NCI-H82 treated with DMSO at 0.1 percent for 48 hours (cell line): ENCODE measurements at regions not wholly inside any gene's neighbourhood (a gene's known extent, or its start where the extent isn't known, plus 50 kb on each side); places are given as distances from the start of the nearest gene placed in this dataset.

Experiments
- DNase-seq: peaks from one replicate; lab custom pipeline; 2025; ENCODE audit not compliant: unreplicated experiment; lab: John Stamatoyannopoulos, UW

DNA sequence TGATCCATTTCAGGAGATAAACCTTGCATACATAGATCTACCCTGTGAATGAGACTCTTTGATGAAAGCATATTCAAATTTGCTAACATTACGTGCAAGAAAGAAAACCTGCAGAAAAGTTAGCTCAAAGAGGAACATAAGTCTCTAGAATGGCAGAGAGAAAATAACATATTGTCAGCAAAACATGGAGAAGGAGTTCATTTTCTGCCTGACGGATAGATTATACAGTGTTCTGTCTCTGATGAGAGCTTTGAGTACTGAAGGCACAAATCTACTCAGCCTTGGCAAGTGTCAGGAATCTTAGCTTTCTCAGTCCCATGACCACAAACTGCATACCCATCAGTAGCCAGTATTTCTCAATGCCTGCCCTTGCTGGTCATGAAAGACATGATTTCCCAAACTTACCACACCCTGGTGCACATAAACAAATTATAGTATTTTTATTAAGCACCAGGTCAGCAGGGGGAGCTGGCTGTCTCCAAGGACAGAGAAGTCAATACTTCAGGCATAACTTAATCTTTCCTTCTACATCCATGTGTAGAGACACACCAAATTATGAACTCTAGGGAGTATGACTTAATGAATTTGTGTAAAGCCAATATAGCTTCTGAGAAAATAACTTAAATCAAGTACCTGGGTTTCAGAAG is 401.2 kb upstream of the SOX11 start:
- no peak for DNase-seq

GRCh38 chr2:5304640-5305039 is 387.5 kb upstream of the SOX11 start:
- no peak for DNase-seq

DNA sequence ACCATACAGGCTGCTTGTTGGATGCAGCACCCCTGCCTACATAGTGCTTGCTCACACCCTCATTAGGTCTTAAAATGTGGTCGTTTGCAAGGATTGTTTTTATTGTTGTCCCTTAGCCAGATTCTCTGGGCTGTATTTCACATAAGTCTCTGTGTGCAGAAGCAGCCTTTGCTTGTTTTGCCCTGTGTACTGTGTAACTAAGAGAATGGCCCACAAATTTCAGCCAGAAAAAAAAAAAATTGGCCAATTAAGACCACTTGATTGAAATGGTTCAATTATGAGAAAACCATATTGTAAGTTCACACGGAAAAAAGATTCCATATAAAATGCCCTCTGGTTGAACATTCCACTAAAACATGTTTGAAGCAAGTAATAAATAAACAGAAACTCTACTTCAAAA is 377.1 kb upstream of the SOX11 start:
- DNase-seq = no peak

DNA sequence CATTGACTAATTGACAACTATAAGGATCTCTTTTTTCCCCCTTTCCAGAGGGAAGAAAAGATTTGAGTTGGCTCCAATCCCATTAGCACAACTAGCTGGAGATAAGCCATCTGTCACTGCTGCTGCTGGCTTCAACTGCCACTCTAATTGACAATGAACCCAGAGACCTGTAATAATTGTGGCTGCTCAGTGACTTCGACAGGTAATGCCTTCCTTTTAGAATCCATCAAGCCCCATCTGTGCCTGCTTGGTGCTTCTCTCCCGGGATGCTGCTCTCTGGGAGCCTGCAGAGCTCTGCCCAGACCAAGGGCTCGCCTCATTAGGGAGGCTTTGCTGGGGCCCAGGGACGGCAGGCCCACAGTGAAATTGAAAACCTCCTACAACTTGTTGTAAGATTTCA is 376.7 kb upstream of the SOX11 start:
- peak; percentile 99 for DNase-seq

DNA sequence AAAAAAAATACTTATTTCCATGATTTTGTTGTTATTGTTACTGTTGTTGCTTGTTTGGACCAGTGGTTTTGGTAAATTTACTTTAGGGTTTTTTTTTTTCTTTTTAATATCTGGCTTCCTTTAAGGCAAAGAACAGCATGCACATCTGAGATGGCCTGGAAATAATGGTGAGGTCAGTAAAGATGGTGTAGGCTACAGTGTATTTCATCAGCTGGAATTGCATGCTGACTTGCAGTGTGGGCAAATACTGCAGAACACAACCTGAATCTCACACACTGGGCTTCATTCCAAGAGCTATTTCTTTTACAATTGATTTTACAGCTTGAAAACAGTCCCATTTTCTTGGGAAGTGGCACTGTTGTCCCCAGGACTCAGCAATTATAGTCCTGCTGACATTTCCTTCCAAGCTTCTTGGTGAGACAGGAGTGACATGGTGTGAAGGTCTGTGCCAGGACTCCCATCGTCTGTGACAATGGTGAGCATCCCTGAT is 376.1 kb upstream of the SOX11 start:
- no peak for DNase-seq

DNA sequence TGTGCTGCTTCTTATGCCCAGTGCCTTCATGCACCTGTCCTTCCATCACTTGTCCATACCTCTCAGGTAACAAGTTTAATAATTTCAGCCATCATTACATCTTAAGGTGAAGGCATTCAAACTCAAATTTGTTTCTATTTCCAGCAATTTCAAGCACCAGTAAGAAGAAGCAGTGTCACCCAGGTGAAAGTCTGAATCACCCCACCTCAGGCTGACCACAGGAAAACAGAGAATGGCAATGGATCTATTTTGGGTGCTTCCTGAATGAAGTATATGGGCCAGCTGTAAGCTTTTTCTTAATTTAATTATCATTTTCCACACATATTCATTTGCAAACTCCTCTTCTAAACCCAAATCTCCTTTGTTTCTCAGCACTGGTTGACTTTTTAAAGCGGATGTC is 372.7 kb upstream of the SOX11 start:
- DNase-seq = no peak

- no peak for DNase-seq
These were observed 369.8 kb upstream of the SOX11 start for GRCh38 chr2:5322396-5322795.

DNA sequence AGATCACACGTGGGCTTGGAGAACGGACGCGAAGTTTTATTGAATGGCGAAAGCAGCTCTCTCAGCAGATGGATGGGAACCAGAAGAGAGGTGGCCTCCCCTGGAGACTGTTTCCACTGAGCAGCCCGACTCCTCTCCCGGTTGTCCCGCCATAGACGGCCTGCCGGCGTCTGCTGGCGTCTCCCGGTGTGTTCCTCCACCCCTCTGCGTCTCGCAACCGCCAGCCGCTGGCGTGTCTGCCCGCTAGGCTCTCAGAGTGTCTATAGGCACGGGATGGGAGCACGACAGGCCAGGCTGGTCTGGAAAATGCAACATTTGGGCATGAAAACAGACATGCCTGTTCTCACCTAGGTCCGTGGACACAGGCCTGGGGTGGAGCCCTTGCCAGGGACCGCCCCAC is 366.7 kb upstream of the SOX11 start:
- DNase-seq = no peak

- no peak for DNase-seq
These were observed 363.4 kb upstream of the SOX11 start for GRCh38 chr2:5328826-5329225.

DNA sequence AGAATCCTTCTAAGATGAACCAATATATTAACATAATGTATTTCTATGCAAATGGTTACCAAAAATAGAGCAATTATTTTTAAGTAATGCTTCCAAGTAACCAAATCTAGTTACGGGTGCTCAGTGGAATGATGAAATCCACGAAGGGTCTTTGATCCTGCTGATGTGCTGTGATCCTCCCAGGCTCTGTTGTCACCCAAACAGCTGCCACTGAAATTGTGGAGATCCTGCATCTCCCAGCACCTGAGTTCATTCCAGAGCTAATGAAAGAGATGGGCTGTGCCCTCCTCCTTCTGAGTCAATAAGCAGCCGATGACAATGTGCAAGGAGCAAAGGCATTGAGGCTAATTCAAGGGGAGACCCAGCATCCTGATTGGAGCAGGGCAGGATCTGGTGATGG is 362.4 kb upstream of the SOX11 start:
- DNase-seq = no peak

GRCh38 chr2:5330961-5331360 is 361.2 kb upstream of the SOX11 start:
- no peak for DNase-seq

DNA sequence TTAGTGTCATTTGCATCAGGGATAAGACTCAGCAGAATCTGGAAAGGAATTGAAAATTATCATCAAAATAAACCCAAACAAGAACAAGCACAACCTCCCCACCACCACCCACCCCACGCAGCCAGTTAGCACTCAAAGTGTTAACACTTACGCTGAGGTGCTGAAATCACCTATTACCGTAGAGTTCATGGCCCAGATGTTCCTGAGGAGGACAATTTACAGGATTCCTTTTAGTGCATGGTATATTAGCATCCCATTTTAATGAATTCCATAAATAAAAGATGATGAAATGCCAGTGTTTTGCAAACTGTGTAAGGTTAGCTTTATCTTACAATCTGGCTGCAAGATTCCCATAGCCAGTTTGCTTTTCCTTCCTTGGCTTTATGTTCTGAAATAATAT is 359.3 kb upstream of the SOX11 start:
- no peak for DNase-seq

GRCh38 chr2:5339473-5339872 is 352.7 kb upstream of the SOX11 start:
- DNase-seq = no peak

DNA sequence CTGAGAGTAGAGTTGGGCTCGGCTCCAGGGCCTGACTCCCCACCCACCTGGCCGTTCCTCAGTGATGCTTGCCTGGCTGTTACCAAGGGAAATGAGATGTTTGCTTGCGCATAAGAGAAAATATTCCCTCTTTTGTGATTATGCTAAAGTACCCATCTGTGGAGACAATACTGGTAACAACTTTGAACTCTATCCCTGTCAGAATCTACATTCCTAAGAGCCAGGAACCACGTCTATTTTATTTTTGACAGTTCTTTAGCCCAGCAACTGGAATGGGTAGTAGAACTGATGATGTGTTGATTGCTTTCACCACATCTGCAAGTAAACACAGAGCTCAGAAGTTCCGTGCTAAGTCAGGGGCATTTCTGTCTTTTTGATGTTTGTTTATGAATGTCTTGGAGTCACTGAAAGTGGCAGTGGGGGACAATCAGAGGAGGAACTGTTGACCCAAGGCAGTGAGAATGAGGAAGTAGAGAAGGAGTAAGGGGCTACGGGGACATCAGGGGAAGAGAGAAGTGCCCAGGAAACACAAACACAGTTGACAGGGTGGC is 348.3 kb upstream of the SOX11 start:
- DNase-seq = no peak

- no peak for DNase-seq
These were observed 339.9 kb upstream of the SOX11 start for GRCh38 chr2:5352286-5352685.

DNA sequence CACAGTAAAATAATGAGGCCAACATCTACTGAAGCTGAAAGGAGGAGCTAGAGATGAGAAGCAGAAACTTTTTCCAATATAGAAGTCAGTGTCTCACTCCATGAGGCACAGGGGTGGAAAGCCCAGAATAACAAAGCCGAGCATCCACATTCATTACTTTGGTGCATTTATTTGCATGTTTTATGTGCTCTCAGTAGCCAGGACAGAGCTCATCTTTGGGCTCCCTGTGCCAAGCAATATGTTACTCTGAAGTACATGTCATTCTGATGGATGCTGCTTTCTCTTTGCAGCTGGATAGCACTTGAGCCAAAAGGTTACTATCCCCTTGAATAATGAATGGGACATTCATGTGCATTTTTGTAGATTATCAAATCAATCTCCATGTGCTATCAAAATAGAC is 338.6 kb upstream of the SOX11 start:
- DNase-seq = no peak

DNA sequence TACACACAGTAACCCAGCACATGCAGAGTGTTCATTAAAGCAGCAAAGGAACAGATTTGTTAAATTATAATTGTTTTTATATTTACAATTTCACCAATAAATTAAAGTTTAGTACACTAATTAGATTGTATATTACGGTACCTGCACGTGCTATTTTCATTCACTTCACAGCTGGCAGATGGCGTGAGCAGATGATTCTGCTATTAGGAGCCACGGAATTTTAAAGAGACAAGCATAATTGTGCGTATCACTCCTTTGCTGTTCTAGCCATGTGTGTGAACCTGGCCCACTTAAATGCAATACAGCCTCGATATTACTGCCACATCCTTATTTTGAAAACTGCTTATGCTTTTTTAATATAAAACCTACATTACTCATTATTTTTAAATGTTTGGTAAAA is 332.8 kb upstream of the SOX11 start:
- DNase-seq = no peak

GRCh38 chr2:5360081-5360480 is 332.1 kb upstream of the SOX11 start:
- DNase-seq = no peak

DNA sequence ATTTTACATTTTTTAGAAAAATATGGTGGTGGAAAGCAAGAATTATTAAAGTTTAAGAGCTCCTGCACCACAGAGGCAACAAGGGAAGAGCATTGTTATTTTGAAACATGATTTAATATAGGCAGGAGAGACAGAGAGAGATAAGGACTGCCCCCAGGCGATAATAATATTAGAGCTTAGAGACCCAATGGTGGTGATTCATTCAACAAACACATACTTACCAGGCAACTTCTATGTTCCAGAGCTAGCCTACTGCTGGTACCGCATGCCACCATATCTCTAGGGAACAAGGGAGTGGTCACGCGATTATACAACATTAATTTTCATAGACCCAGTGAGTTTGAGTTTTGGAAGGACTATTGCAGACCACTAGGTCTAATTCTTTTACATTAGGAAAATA is 327.8 kb upstream of the SOX11 start:
- DNase-seq = no peak

DNA sequence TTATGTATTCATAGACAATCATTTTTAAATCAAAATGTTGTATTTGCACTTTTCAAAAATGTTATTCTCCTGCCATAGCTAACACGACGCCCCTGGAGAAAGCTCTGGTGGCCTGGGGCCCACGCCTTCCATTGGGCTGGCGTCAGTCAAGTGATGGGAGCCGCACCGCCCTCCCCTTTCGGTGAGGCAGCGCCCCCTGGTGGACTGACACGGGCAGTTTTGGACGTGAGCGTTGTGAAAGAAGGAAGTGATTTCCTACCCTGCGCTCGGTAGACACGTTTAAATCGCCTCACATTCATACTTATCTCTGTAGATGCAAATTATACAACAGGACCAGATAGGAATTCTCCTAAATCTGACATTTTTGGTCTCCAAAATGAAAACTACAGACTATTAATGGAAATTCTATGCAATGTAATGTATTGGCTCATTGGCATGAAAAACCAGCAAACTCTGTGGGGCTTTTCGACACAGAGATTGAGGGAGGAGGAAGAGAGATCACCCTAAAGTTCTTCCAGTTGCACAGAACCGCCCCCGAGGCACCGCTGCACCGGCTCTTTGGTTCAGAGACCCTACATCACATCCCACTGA is 326.2 kb upstream of the SOX11 start:
- DNase-seq = peak; percentile 60

GRCh38 chr2:5367321-5367720 is 324.9 kb upstream of the SOX11 start:
- DNase-seq = no peak

GRCh38 chr2:5368263-5368662 is 323.9 kb upstream of the SOX11 start:
- no peak for DNase-seq

DNA sequence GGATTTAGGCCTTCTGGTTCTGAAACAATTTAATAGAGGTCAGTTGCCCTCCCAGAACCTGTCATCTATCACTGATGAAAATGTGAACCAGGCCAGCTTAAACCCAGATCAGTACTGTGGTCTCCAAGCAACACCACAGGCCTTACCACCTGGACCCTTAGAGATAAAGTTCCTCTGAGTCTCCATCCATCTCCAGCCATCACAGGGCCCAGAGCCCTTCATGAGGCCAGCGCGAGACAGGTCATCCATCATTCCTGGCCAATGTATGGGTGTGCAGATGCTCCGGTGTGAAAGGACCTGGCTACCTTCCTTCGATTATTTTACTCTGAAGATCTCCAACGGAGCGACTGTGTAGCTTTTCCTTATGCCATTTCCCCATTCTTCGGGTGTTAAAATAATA is 322.7 kb upstream of the SOX11 start:
- DNase-seq = no peak
